HepG2 (cell line): ENCODE measurements at regions not wholly inside any gene's neighbourhood (a gene's known extent, or its start where the extent isn't known, plus 50 kb on each side); places are given as distances from the start of the nearest gene placed in this dataset.

Source experiments
- ATAC-seq: fragments of 200-7000 bp; cut with Tn5 transposase; 3 replicates; pipeline ENCODE4 v1.9.1; 2020; ENCODE audit warnings: mild to moderate bottlenecking, moderate library complexity
- BruUV-seq: library from RNA; stranded (reverse); fragments of 400-500 nt; replicated peaks from 2 replicates; lab custom pipeline; 2021; lab: Mats Ljungman, UMichigan
- CTCF ChIA-PET: fragments of 300-600 bp; formaldehyde crosslinking; extraction: SDS; loops from one replicate; lab custom pipeline; 2021; ENCODE audit warnings: low total read pairs, inconsistent platforms, low intra/inter-chr PET ratio; lab: Yijun Ruan, JAX
- POLR2A ChIA-PET: fragments of 350-600 bp; sonication (Branson Sonifier 250); formaldehyde crosslinking; loops from one replicate; lab custom pipeline; 2020; ENCODE audit warnings: antibody characterized with exemption, inconsistent platforms; lab: Yijun Ruan, JAX
- DNase-seq: peaks from one replicate; pipeline ENCODE4 v3.0.0-alpha.2; 2015; ENCODE audit warnings: low spot score
- FAIRE-seq: peaks from 3 replicates; lab custom pipeline; 2011; peaks lifted over from hg19 to GRCh38; lab: Jason Lieb, UNC
- H2AFZ ChIP-seq: one replicate; pipeline ENCODE4 v1.6.1; 2011; ENCODE audit warnings: low read length, inconsistent platforms
- H3K27ac ChIP-seq: fragments of 300-600 bp; 3 replicates; pipeline ENCODE4 v1.8.0; 2011; ENCODE audit warnings: mixed run types, mild to moderate bottlenecking, mixed read lengths, low read length, inconsistent platforms; ENCODE audit not compliant: insufficient read depth; ENCODE audit errors: extremely low read length
- H3K27me3 ChIP-seq, 2 experiments: fragments of 200-600 bp in 1 of 2; 2 replicates in 1 of 2; 3 replicates in 1 of 2; pipeline versions ENCODE4 v1.6.0 to v1.8.0; 2011; ENCODE audit warnings: low read length in 2 of 2, mild to moderate bottlenecking in 2 of 2, moderate library complexity in 2 of 2, inconsistent platforms in 1 of 2; ENCODE audit not compliant: insufficient read depth in 2 of 2, control insufficient read depth in 1 of 2
- H3K36me3 ChIP-seq, 2 experiments: fragments of 200-600 bp in 1 of 2; replicated peaks in 1 of 2; 2 replicates in 1 of 2; 3 replicates in 1 of 2; pipeline versions ENCODE4 v1.5.1 to v1.8.0; 2011; ENCODE audit warnings: low read length in 2 of 2, inconsistent platforms in 1 of 2; ENCODE audit not compliant: insufficient read depth in 2 of 2, control insufficient read depth in 1 of 2
- H3K4me1 ChIP-seq: 2 replicates; pipeline ENCODE4 v1.5.1; 2012; ENCODE audit warnings: low read length, inconsistent platforms; ENCODE audit not compliant: insufficient read depth
- H3K4me2 ChIP-seq: 2 replicates; pipeline ENCODE4 v1.6.0; 2011; ENCODE audit warnings: low read depth, low read length, inconsistent platforms
- H3K4me3 ChIP-seq, 3 experiments: fragments of 200-600 bp in 1 of 3; sonication (generic), shearing (Covaris generic) in 1 of 3; replicated peaks in 1 of 3; 2 replicates each; pipeline ENCODE4 v1.5.1; 2011 to 2016; ENCODE audit warnings: low read length in 3 of 3, inconsistent platforms in 2 of 3, low read depth in 2 of 3, mild to moderate bottlenecking in 2 of 3, control low read depth in 1 of 3, mixed read lengths in 1 of 3; ENCODE audit not compliant: insufficient read depth in 1 of 3
- H3K79me2 ChIP-seq: one replicate; pipeline ENCODE4 v1.6.1; 2011; ENCODE audit warnings: low read length, inconsistent platforms; ENCODE audit not compliant: insufficient read depth
- H3K9ac ChIP-seq: 2 replicates; pipeline ENCODE4 v1.6.0; 2011; ENCODE audit warnings: mild to moderate bottlenecking, low read depth, low read length, inconsistent platforms; ENCODE audit not compliant: insufficient read depth
- H3K9me3 ChIP-seq: 2 replicates; pipeline ENCODE4 v1.5.1; 2012; ENCODE audit warnings: mild to moderate bottlenecking, low read length
- H4K20me1 ChIP-seq: 2 replicates; pipeline ENCODE4 v1.6.0; 2011; ENCODE audit warnings: inconsistent platforms, mild to moderate bottlenecking, low read length, moderate library complexity; ENCODE audit not compliant: insufficient read depth
- BCLAF1 ChIP-seq: fragments of 450-650 bp; IDR thresholded peaks from 2 replicates; pipeline ENCODE4 v1.6.1; 2017; ENCODE audit warnings: mild to moderate bottlenecking
- HIC2 ChIP-seq: sonication (generic); formaldehyde crosslinking; IDR thresholded peaks from 2 replicates; pipeline ENCODE4 v1.9.0; 2022; ENCODE audit warnings: low read depth, missing genetic modification reagents
- ZFAT ChIP-seq: sonication (generic); formaldehyde crosslinking; conservative IDR thresholded peaks from 2 replicates; pipeline ENCODE4 v1.8.1; 2023; ENCODE audit warnings: missing genetic modification reagents, inconsistent platforms
- ZNF644 ChIP-seq: IDR thresholded peaks from 2 replicates; pipeline ENCODE4 v1.6.1; 2016; ENCODE audit warnings: low read depth
- ZNF7 ChIP-seq: IDR thresholded peaks from 2 replicates; pipeline ENCODE4 v1.6.1; 2016; ENCODE audit warnings: missing biosample characterization, missing genetic modification reagents
- WGBS: methylation state at CpG from one replicate; pipeline ENCODE4 v1.1.6; 2017; ENCODE audit warnings: low lambda C conversion rate; 5-methylcytosine and 5-hydroxymethylcytosine counted together
- in situ Hi-C: cut with HindIII; loops from 2 replicates; pipeline ENCODE4 v1.10.0; 2017; ENCODE audit warnings: low pct_unique_long_range_greater_than_20kb; ENCODE audit not compliant: extremely low pct_ligation_motif_present
- intact Hi-C: fragments of 100-400 bp; cut with micrococcal nuclease; formaldehyde crosslinking; loops from one replicate; pipeline ENCODE4 v1.10.0; 2022; ENCODE audit not compliant: unreplicated experiment

GRCh38 chr7:115122388-115122787 lies 200.5 kb downstream of the MDFIC start (continued):
- TF ChIP-seq ZFAT (CRISPR knock-in tag) (no peak), HIC2 (CRISPR knock-in tag) (no peak), ZNF7 (CRISPR knock-in tag) (peak; percentile 65; the same call in 1 of the 2 replicates)

- peak overlapping the region; percentile 19; the same call in 1 of the 2 replicates for H3K4me2 ChIP-seq
- CTCF ChIA-PET: no interaction called here
- ATAC-seq (no peak; the same call in 1 of the 3 replicates), FAIRE-seq (no peak), DNase-seq (no peak)
- H4K20me1 ChIP-seq: no peaks in the 10 kb centered on the region
- no peaks in the 10 kb centered on the region for H3K36me3 ChIP-seq
- no peaks in the 10 kb centered on the region for H3K27me3 ChIP-seq
- no TSS peak for BruUV-seq
- WGBS: 46% methylated on average over 2 of the region's 2 CpGs
- TF ChIP-seq ZNF644 (CRISPR knock-in tag): 0 out of 2 replicates have a peak, but pooled peaks have one; percentile 7
- no peak for TF ChIP-seq BCLAF1
- in situ Hi-C loops: no loop called here
- H3K4me1 ChIP-seq: peaks cover 54% of the 10 kb centered on the region
- POLR2A ChIA-PET: no interaction called here
- intact Hi-C loops: no loop called here
- H3K9me3 ChIP-seq: 0 out of 2 replicates have a peak, but pooled peaks cover 3% of the 10 kb centered on the region
- H2AFZ ChIP-seq: no peak overlapping the region
- H3K9ac ChIP-seq: no peak overlapping the region
- no peak overlapping the region; a peak in 1 of 6 replicates for H3K4me3 ChIP-seq
- no peak overlapping the region for H3K27ac ChIP-seq
- H3K79me2 ChIP-seq: no peaks in the 10 kb centered on the region
Observed at GRCh38 chr7:115117748-115118147, 195.9 kb downstream of the MDFIC start.
